ENCODE measurements at regions not wholly inside any gene's neighbourhood (a gene's known extent, or its start where the extent isn't known, plus 50 kb on each side); places are given as distances from the start of the nearest gene placed in this dataset.

DNA sequence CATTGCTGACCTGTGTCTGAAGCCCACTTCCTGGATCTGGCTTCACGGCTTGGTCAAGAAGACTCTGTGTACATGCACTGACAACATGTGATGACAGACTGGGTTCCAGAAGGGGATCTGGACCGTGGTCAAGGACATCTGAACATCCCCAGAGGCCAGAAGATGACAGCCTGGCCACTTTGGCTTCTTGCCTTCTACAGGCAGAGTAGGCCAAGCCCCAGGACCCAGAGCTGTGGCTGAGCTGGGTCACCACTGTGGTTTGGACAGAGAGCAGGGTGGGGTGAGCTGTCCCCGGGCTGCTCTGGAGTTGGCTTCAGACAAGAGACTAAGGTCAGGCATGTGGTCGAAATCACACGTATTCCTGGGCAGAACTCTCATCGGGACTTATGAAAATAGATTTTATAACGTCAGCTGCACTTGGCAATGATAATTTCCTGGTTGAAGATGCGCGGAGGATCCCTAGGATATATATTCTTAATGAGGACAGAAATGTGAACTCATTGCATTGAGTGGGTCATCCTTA lies 114.1 kb upstream of the FRMD4B start:
- TF ChIP-seq, protein P1, sequence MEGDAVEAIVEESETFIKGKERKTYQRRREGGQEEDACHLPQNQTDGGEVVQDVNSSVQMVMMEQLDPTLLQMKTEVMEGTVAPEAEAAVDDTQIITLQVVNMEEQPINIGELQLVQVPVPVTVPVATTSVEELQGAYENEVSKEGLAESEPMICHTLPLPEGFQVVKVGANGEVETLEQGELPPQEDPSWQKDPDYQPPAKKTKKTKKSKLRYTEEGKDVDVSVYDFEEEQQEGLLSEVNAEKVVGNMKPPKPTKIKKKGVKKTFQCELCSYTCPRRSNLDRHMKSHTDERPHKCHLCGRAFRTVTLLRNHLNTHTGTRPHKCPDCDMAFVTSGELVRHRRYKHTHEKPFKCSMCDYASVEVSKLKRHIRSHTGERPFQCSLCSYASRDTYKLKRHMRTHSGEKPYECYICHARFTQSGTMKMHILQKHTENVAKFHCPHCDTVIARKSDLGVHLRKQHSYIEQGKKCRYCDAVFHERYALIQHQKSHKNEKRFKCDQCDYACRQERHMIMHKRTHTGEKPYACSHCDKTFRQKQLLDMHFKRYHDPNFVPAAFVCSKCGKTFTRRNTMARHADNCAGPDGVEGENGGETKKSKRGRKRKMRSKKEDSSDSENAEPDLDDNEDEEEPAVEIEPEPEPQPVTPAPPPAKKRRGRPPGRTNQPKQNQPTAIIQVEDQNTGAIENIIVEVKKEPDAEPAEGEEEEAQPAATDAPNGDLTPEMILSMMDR (IDR thresholded peaks at IDR 0.05; ENCODE audit: low read depth, low read length, poor library complexity, severe bottlenecking) = no peak
- TF ChIP-seq EZH2phosphoT487 (IDR thresholded peaks at IDR 0.05; ENCODE audit: borderline replicate concordance, low read length) = no peak

Data from DOHH2 (cell line).